Right lobe of liver (tissue), 6 donors: ENCODE measurements at regions not wholly inside any gene's neighbourhood (a gene's known extent, or its start where the extent isn't known, plus 50 kb on each side); places are given as distances from the start of the nearest gene placed in this dataset.

Experiments used
- ATAC-seq, 4 donors: fragments of 200-7000 bp; cut with Tn5 transposase; one replicate each; pipeline ENCODE4 v1.9.1; 2020; ENCODE audit warnings: mild to moderate bottlenecking in 4 of 4, moderate library complexity in 4 of 4
- DNase-seq, 3 donors: peaks; one replicate each; pipeline ENCODE4 v3.0.0-alpha.2; 2020
- H3K27ac ChIP-seq, 3 donors: fragments of 200-600 bp; one replicate each; pipeline ENCODE4 v1.8.0; 2022
- H3K27me3 ChIP-seq, 2 donors: fragments of 200-600 bp; one replicate each; pipeline ENCODE4 v1.8.0; 2022
- H3K36me3 ChIP-seq, 4 donors: fragments of 200-600 bp; sonication (generic) in 1 of 4; one replicate each; pipeline versions ENCODE4 v1.5.1 to v1.8.0; 2017 to 2022; ENCODE audit warnings: control low read depth in 1 of 4
- H3K4me1 ChIP-seq, 4 donors: fragments of 200-600 bp; sonication (generic) in 1 of 4; one replicate each; pipeline versions ENCODE4 v1.5.1 to v1.8.0; 2017 to 2022; ENCODE audit warnings: control low read depth in 1 of 4
- H3K4me3 ChIP-seq, 3 donors: fragments of 200-600 bp; one replicate each; pipeline ENCODE4 v1.8.0; 2022
- H3K9me3 ChIP-seq, 4 donors: fragments of 200-600 bp; sonication (generic) in 1 of 4; one replicate each; pipeline versions ENCODE4 v1.5.1 to v1.8.0; 2017 to 2022; ENCODE audit warnings: control low read depth in 1 of 4
- CTCF ChIP-seq, 4 donors: fragments of 200-600 bp in 3 of 4; fragments of 450-650 bp in 1 of 4; IDR thresholded peaks; one replicate each; pipeline versions ENCODE4 v1.5.1 to v1.8.0; 2016 to 2022; ENCODE audit warnings: antibody characterized with exemption in 4 of 4, mild to moderate bottlenecking in 2 of 4
- POLR2A ChIP-seq: fragments of 450-650 bp; IDR thresholded peaks from one replicate; pipeline ENCODE4 v1.6.1; 2017; ENCODE audit warnings: antibody characterized with exemption, mild to moderate bottlenecking
- WGBS: methylation state at CpG from one replicate; pipeline ENCODE4 v1.1.6; 2018; ENCODE audit warnings: low coverage, low lambda C conversion rate; ENCODE audit not compliant: insufficient coverage; ENCODE audit errors: missing lambda C conversion rate; 5-methylcytosine and 5-hydroxymethylcytosine counted together
- intact Hi-C, 2 donors: fragments of 100-400 bp; cut with DNase I; formaldehyde crosslinking; loops; one replicate each; pipeline versions ENCODE4 v1.11.2 to v1.14.1; 2022
- donor health status: DM: no; HTN: yes; CAD: no.
- donor health status: DM: no; HTN: no; CAD: no.
- donor health status: DM: no; HTN: no; CAD: no.
- donor health status: DM: no; HTN: yes; CAD: no.
- donor health status: DM: no; HTN: yes; CAD: no.

- DNase-seq = no peak
- 22% methylated on average over 1 of the region's 1 CpG for WGBS
- intact Hi-C loops = no loop called here
- no peak for ATAC-seq
- Histone ChIP-seq H3K27me3 (no peaks in the 10 kb centered on the region), H3K9me3 (no peaks in the 10 kb centered on the region), H3K36me3 (no peaks in the 10 kb centered on the region), H3K4me3 (no peak overlapping the region), H3K4me1 (no peaks in the 10 kb centered on the region), H3K27ac (no peak overlapping the region)
- TF ChIP-seq POLR2A = no peak
- no peak for TF ChIP-seq CTCF (IDR thresholded peaks at IDR 0.05)
These were observed 186.5 kb upstream of the LHX5 start for GRCh38 chr12:113658006-113658655.

- WGBS = 44% methylated on average over 4 of the region's 4 CpGs
- no peaks in the 10 kb centered on the region for H3K4me1 ChIP-seq
- intact Hi-C loops = no loop called here
- ATAC-seq = no peak
- no peaks in the 10 kb centered on the region for H3K9me3 ChIP-seq
- no peak for DNase-seq
- H3K27me3 ChIP-seq = no peaks in the 10 kb centered on the region
- no peaks in the 10 kb centered on the region for H3K36me3 ChIP-seq
- H3K4me3 ChIP-seq = no peak overlapping the region
- H3K27ac ChIP-seq = no peak overlapping the region
- TF ChIP-seq CTCF (IDR thresholded peaks at IDR 0.05) (no peak), POLR2A (no peak)
These were observed 184.2 kb upstream of the LHX5 start for GRCh38 chr12:113655919-113656318.

- Histone ChIP-seq H3K4me3 (no peak overlapping the region), H3K4me1 (no peaks in the 10 kb centered on the region), H3K27ac (no peak overlapping the region), H3K27me3 (no peaks in the 10 kb centered on the region), H3K9me3 (no peaks in the 10 kb centered on the region), H3K36me3 (no peaks in the 10 kb centered on the region)
- intact Hi-C loops = no loop called here
- ATAC-seq (no peak), DNase-seq (no peak)
- TF ChIP-seq POLR2A (no peak), CTCF (IDR thresholded peaks at IDR 0.05) (no peak)
- 60% methylated on average over 2 of the region's 3 CpGs for WGBS
These were observed 183.8 kb upstream of the LHX5 start for GRCh38 chr12:113655479-113655878.

GRCh38 chr12:113651662-113652061, 180.0 kb upstream of the LHX5 start:
- Histone ChIP-seq H3K4me1 (no peaks in the 10 kb centered on the region), H3K9me3 (no peaks in the 10 kb centered on the region), H3K4me3 (no peak overlapping the region), H3K36me3 (no peaks in the 10 kb centered on the region), H3K27me3 (no peaks in the 10 kb centered on the region), H3K27ac (no peak overlapping the region)
- DNase-seq = no peak
- ATAC-seq = no peak
- 61% methylated on average over 3 of the region's 3 CpGs for WGBS
- TF ChIP-seq CTCF (IDR thresholded peaks at IDR 0.05) (no peak), POLR2A (no peak)
- intact Hi-C loops = no loop called here

- Histone ChIP-seq H3K4me1 (no peaks in the 10 kb centered on the region), H3K27ac (no peak overlapping the region), H3K27me3 (no peaks in the 10 kb centered on the region)
These were observed 178.8 kb upstream of the LHX5 start for GRCh38 chr12:113650476-113650875.

More at GRCh38 chr12:113650476-113650875, 178.8 kb upstream of the LHX5 start:
- no peak for TF ChIP-seq POLR2A
- no peak for TF ChIP-seq CTCF (IDR thresholded peaks at IDR 0.05)
- Histone ChIP-seq H3K9me3 (no peaks in the 10 kb centered on the region), H3K4me3 (no peak overlapping the region), H3K36me3 (no peaks in the 10 kb centered on the region)
- DNase-seq (no peak), ATAC-seq (no peak)
- intact Hi-C loops = no loop called here
- 47% methylated on average over 6 of the region's 6 CpGs for WGBS
